ENCODE measurements at regions not wholly inside any gene's neighbourhood (a gene's known extent, or its start where the extent isn't known, plus 50 kb on each side); places are given as distances from the start of the nearest gene placed in this dataset.

DNA sequence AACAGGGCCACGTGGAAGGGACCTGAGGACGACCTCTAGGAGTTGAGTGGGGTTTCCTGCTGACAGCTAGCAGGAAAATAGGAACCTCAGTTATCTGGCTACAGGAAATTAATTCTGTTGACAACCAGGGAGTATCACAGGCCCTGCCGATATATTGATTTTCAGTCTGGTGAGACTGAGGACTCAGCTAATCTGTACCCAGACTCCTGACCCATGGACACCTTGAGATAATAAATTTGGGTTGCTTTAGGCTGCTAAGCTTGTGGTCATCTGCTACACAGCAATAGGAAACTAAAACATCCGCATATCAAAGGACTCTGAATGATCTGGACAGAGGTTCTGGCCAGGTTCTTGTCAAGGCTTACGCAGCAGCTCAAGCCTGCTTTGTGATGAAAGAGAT is 80.8 kb upstream of the CNEP1R1 start:
- no peaks in the 10 kb centered on the region for H4K20me1 ChIP-seq (ENCODE audit: insufficient read depth, low read length)
- TF ChIP-seq EZH2phosphoT487 (IDR thresholded peaks at IDR 0.05; ENCODE audit: low read length) (no peak), EZH2 (optimal IDR thresholded peaks at IDR 0.05; ENCODE audit: low read depth, low read length) (no peak), CTCF (IDR thresholded peaks at IDR 0.05; ENCODE audit: low read length) (no peak)
- H3K79me2 ChIP-seq (ENCODE audit: low read length) = no peaks in the 10 kb centered on the region

GRCh38 chr16:49947907-49948678 is 76.9 kb upstream of the CNEP1R1 start:
- Histone ChIP-seq H2AFZ (ENCODE audit: low read length) (no peak overlapping the region), H3K4me1 (ENCODE audit: low read length) (no peaks in the 10 kb centered on the region), H3K9me3 (replicated peaks; ENCODE audit: insufficient read depth, low read length) (no peaks in the 10 kb centered on the region), H3K9me2 (replicated peaks; ENCODE audit: insufficient read depth, low read length) (no peaks in the 10 kb centered on the region), H3K36me3 (replicated peaks; ENCODE audit: insufficient read depth, low read length) (no peaks in the 10 kb centered on the region), H3K79me2 (ENCODE audit: low read length) (no peaks in the 10 kb centered on the region), H3K4me2 (ENCODE audit: low read depth, low read length) (no peak overlapping the region), H3K27me3 (replicated peaks; ENCODE audit: insufficient read depth, low read length) (no peaks in the 10 kb centered on the region), H3K27ac (ENCODE audit: low read length) (no peak overlapping the region), H4K20me1 (ENCODE audit: insufficient read depth, low read length) (no peaks in the 10 kb centered on the region), H3F3A (ENCODE audit: insufficient read depth, low read length) (no peaks in the 10 kb centered on the region), H3K9ac (ENCODE audit: low read length) (no peak overlapping the region), H3K4me3 (ENCODE audit: low read length) (no peak overlapping the region)
- TF ChIP-seq EZH2phosphoT487 (IDR thresholded peaks at IDR 0.05; ENCODE audit: low read length) = no peak
- DNase-seq = no peak

More for the DNA sequence above, 80.8 kb upstream of the CNEP1R1 start:
- Histone ChIP-seq H3K27ac (ENCODE audit: low read length) (no peak overlapping the region), H3K4me3 (ENCODE audit: low read length) (no peak overlapping the region), H3F3A (ENCODE audit: insufficient read depth, low read length) (no peaks in the 10 kb centered on the region), H3K4me1 (ENCODE audit: low read length) (peaks cover 6% of the 10 kb centered on the region; the same call in 1 of the 2 replicates), H2AFZ (ENCODE audit: low read length) (no peak overlapping the region), H3K9me3 (replicated peaks; ENCODE audit: insufficient read depth, low read length) (no peaks in the 10 kb centered on the region), H3K9me2 (replicated peaks; ENCODE audit: insufficient read depth, low read length) (no peaks in the 10 kb centered on the region), H3K27me3 (replicated peaks; ENCODE audit: insufficient read depth, low read length) (no peaks in the 10 kb centered on the region; the same call in 1 of the 2 replicates), H3K36me3 (replicated peaks; ENCODE audit: insufficient read depth, low read length) (no peaks in the 10 kb centered on the region), H3K4me2 (ENCODE audit: low read depth, low read length) (no peak overlapping the region), H3K9ac (ENCODE audit: low read length) (no peak overlapping the region)
- no peak for DNase-seq

DNA sequence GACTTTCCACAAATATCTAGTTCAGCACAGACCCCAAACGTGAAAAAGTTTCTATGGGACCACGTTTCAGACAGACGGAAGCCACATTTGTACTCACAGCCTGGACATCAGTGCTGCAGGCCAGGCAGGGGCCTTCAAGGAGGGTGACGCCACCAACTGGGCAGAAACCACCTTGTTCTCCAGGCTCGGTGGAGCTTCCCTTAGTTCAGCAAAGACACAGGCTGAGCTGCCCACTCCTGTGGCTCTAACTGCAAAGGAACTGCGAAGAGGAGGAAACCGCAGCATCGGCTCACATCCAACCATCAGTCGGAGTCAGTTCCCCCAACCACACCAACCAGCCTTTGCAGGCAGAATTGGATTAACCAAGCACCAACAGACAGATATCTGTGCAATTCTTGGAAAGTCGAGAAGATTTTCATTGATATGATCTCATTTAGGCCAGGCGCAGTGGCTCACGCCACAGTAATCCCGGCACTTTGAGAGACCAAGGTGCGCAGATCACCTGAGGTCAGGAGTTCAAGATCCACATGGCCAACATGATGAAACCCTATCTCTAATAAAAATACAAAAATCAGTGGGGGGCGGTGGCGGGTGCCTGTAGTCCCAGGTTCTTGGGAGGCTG is 73.3 kb upstream of the CNEP1R1 start:
- TF ChIP-seq EZH2phosphoT487 (IDR thresholded peaks at IDR 0.05; ENCODE audit: low read length) (no peak), CTCF (IDR thresholded peaks at IDR 0.05; ENCODE audit: low read length) (no peak), EZH2 (optimal IDR thresholded peaks at IDR 0.05; ENCODE audit: low read depth, low read length) (no peak)
- no peak overlapping the region for H3K4me2 ChIP-seq (ENCODE audit: low read depth, low read length)
- H3K9me3 ChIP-seq (replicated peaks; ENCODE audit: insufficient read depth, low read length) = no peaks in the 10 kb centered on the region
- H3K27ac ChIP-seq (ENCODE audit: low read length) = no peak overlapping the region
- no peak overlapping the region for H3K4me3 ChIP-seq (ENCODE audit: low read length)
- no peaks in the 10 kb centered on the region for H3K79me2 ChIP-seq (ENCODE audit: low read length)
- no peaks in the 10 kb centered on the region for H3K36me3 ChIP-seq (replicated peaks; ENCODE audit: insufficient read depth, low read length)
- no peaks in the 10 kb centered on the region for H3K27me3 ChIP-seq (replicated peaks; ENCODE audit: insufficient read depth, low read length)
- H3K4me1 ChIP-seq (ENCODE audit: low read length) = no peaks in the 10 kb centered on the region
- no peaks in the 10 kb centered on the region for H3K9me2 ChIP-seq (replicated peaks; ENCODE audit: insufficient read depth, low read length)
- H4K20me1 ChIP-seq (ENCODE audit: insufficient read depth, low read length) = no peaks in the 10 kb centered on the region
- no peak overlapping the region for H3K9ac ChIP-seq (ENCODE audit: low read length)
- H3F3A ChIP-seq (ENCODE audit: insufficient read depth, low read length) = no peaks in the 10 kb centered on the region
- H2AFZ ChIP-seq (ENCODE audit: low read length) = no peak overlapping the region
- DNase-seq = no peak

DNA sequence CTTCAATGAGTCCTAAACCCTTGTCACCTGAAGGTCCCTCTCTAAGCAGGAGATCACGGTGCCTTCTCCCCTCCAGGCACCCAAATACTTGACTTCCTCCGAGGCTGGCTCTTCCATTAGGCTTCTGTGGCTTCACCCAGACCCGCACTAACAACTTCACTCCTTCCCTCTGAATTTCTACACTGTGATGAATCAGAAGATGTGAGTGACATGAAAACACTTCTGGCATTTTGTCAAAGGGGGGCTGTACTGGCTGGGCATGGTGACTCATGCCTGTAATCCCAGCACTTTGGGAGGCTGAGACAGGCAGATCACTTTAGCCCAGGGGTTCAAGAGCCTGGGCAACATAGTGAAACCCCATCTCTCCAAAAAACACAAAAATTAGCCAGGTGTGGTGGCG is 72.6 kb upstream of the CNEP1R1 start:
- H3K4me1 ChIP-seq (ENCODE audit: low read length) = no peaks in the 10 kb centered on the region
- no peak overlapping the region for H3K27ac ChIP-seq (ENCODE audit: low read length)
- H3K36me3 ChIP-seq (replicated peaks; ENCODE audit: insufficient read depth, low read length) = no peaks in the 10 kb centered on the region
- H3K4me2 ChIP-seq (ENCODE audit: low read depth, low read length) = no peak overlapping the region
- no peaks in the 10 kb centered on the region for H3K27me3 ChIP-seq (replicated peaks; ENCODE audit: insufficient read depth, low read length)
- DNase-seq = no peak
- no peaks in the 10 kb centered on the region for H3F3A ChIP-seq (ENCODE audit: insufficient read depth, low read length)
- H4K20me1 ChIP-seq (ENCODE audit: insufficient read depth, low read length) = no peaks in the 10 kb centered on the region
- no peak overlapping the region for H3K4me3 ChIP-seq (ENCODE audit: low read length)
- H3K9me2 ChIP-seq (replicated peaks; ENCODE audit: insufficient read depth, low read length) = no peaks in the 10 kb centered on the region
- no peaks in the 10 kb centered on the region for H3K79me2 ChIP-seq (ENCODE audit: low read length)
- TF ChIP-seq EZH2 (optimal IDR thresholded peaks at IDR 0.05; ENCODE audit: low read depth, low read length) (no peak), CTCF (IDR thresholded peaks at IDR 0.05; ENCODE audit: low read length) (no peak), EZH2phosphoT487 (IDR thresholded peaks at IDR 0.05; ENCODE audit: low read length) (no peak)
- H3K9ac ChIP-seq (ENCODE audit: low read length) = no peak overlapping the region
- H2AFZ ChIP-seq (ENCODE audit: low read length) = no peak overlapping the region
- H3K9me3 ChIP-seq (replicated peaks; ENCODE audit: insufficient read depth, low read length) = no peaks in the 10 kb centered on the region
